Right lobe of liver (tissue), 4 donors: ENCODE measurements at regions not wholly inside any gene's neighbourhood (a gene's known extent, or its start where the extent isn't known, plus 50 kb on each side); places are given as distances from the start of the nearest gene placed in this dataset.

Experiments used
- POLR2A ChIP-seq: fragments of 450-650 bp; IDR thresholded peaks from one replicate; pipeline ENCODE4 v1.6.1; 2017; ENCODE audit warnings: antibody characterized with exemption, mild to moderate bottlenecking
- TF ChIP-seq, protein P1 (sequence below), 4 donors: fragments of 200-600 bp in 3 of 4; fragments of 450-650 bp in 1 of 4; IDR thresholded peaks; one replicate each; pipeline versions ENCODE4 v1.5.1 to v1.8.0; 2016 to 2022; ENCODE audit warnings: antibody characterized with exemption in 4 of 4, mild to moderate bottlenecking in 2 of 4
- donor health status: DM: no; HTN: no; CAD: no.
- donor health status: DM: no; HTN: no; CAD: no.
- donor health status: DM: no; HTN: yes; CAD: no.

DNA sequence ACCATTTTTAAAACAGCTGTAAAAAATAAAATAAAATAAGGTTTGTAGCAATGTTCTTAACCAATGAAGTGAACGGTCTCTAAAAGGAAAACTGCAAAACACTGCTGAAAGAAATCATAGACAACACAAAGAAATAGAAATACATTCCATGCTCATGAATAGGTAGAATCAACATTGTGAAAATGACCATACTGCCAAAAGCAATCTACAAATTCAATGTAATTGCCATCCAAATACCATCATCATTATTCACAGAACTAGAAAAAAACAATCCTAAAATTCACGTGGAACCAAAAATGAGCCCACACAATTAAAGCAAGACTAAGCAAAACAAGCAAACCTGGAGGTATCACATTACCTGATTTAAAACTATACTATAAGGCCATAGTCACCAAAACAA, 67.6 kb upstream of the RGMB start:
- TF ChIP-seq, protein P1, sequence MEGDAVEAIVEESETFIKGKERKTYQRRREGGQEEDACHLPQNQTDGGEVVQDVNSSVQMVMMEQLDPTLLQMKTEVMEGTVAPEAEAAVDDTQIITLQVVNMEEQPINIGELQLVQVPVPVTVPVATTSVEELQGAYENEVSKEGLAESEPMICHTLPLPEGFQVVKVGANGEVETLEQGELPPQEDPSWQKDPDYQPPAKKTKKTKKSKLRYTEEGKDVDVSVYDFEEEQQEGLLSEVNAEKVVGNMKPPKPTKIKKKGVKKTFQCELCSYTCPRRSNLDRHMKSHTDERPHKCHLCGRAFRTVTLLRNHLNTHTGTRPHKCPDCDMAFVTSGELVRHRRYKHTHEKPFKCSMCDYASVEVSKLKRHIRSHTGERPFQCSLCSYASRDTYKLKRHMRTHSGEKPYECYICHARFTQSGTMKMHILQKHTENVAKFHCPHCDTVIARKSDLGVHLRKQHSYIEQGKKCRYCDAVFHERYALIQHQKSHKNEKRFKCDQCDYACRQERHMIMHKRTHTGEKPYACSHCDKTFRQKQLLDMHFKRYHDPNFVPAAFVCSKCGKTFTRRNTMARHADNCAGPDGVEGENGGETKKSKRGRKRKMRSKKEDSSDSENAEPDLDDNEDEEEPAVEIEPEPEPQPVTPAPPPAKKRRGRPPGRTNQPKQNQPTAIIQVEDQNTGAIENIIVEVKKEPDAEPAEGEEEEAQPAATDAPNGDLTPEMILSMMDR (IDR thresholded peaks at IDR 0.05) = no peak
- TF ChIP-seq POLR2A = no peak
